ENCODE measurements at regions not wholly inside any gene's neighbourhood (a gene's known extent, or its start where the extent isn't known, plus 50 kb on each side); places are given as distances from the start of the nearest gene placed in this dataset.

GRCh38 chr11:114818382-114818781 is 140.1 kb downstream of the NXPE2 start:
- ATAC-seq, result no peak
- WGBS, 2 donors (ENCODE audit: low coverage in 1 of 2), result 22 to 43% methylated on average over 4 to 6 of the region's 6 CpGs
- Histone ChIP-seq H3K9me3 (no peaks in the 10 kb centered on the region), H3K4me1 (no peaks in the 10 kb centered on the region), H3K4me3 (no peak overlapping the region), H3K27ac (no peak overlapping the region), H3K36me3 (no peaks in the 10 kb centered on the region), H3K27me3 (peaks cover 13% of the 10 kb centered on the region)
- TF ChIP-seq, protein P1, sequence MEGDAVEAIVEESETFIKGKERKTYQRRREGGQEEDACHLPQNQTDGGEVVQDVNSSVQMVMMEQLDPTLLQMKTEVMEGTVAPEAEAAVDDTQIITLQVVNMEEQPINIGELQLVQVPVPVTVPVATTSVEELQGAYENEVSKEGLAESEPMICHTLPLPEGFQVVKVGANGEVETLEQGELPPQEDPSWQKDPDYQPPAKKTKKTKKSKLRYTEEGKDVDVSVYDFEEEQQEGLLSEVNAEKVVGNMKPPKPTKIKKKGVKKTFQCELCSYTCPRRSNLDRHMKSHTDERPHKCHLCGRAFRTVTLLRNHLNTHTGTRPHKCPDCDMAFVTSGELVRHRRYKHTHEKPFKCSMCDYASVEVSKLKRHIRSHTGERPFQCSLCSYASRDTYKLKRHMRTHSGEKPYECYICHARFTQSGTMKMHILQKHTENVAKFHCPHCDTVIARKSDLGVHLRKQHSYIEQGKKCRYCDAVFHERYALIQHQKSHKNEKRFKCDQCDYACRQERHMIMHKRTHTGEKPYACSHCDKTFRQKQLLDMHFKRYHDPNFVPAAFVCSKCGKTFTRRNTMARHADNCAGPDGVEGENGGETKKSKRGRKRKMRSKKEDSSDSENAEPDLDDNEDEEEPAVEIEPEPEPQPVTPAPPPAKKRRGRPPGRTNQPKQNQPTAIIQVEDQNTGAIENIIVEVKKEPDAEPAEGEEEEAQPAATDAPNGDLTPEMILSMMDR (IDR thresholded peaks at IDR 0.05), result no peak
- TF ChIP-seq POLR2AphosphoS5 (IDR thresholded peaks at IDR 0.05), result no peak
- TF ChIP-seq EP300 (IDR thresholded peaks at IDR 0.05), result no peak
- TF ChIP-seq POLR2A (IDR thresholded peaks at IDR 0.05), result no peak

GRCh38 chr11:114819028-114819427 is 140.7 kb downstream of the NXPE2 start:
- 56 to 80% methylated on average over 3 to 4 of the region's 4 CpGs for WGBS, 2 donors (ENCODE audit: low coverage in 1 of 2)
- Histone ChIP-seq H3K9me3 (no peaks in the 10 kb centered on the region), H3K4me1 (no peaks in the 10 kb centered on the region), H3K27ac (no peak overlapping the region), H3K36me3 (no peaks in the 10 kb centered on the region), H3K4me3 (no peak overlapping the region), H3K27me3 (peaks cover 13% of the 10 kb centered on the region)
- TF ChIP-seq EP300 (IDR thresholded peaks at IDR 0.05), result no peak
- TF ChIP-seq, protein P1 (IDR thresholded peaks at IDR 0.05), result no peak
- TF ChIP-seq POLR2AphosphoS5 (IDR thresholded peaks at IDR 0.05), result no peak
- TF ChIP-seq POLR2A (IDR thresholded peaks at IDR 0.05), result no peak
- no peak for ATAC-seq

DNA sequence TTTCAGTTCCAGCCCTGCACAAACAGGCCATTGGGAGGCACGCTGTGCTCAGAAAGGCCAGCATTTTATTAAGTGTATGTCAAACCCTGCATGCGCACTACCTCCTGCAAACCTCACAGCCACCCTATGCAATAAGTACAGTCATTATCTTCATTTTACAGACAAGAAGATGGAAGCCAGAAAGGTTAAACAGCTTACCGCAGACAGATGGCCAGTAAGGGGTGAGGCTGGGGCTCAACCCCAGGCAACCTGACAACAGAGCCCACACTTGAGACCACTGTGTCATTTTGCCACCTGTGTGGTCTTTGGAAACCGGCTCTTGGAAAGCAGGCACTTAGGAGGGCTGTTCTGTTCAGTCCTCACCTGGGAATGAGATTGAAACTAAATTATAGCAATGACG is 142.3 kb downstream of the NXPE2 start:
- TF ChIP-seq, protein P1 (IDR thresholded peaks at IDR 0.05), result no peak
- TF ChIP-seq POLR2AphosphoS5 (IDR thresholded peaks at IDR 0.05) (no peak), POLR2A (IDR thresholded peaks at IDR 0.05) (no peak), EP300 (IDR thresholded peaks at IDR 0.05) (no peak)
- H3K36me3 ChIP-seq, result no peaks in the 10 kb centered on the region
- H3K27ac ChIP-seq, result no peak overlapping the region
- H3K4me3 ChIP-seq, result no peak overlapping the region
- no peak for ATAC-seq
- H3K27me3 ChIP-seq, result peaks cover 13% of the 10 kb centered on the region
- no peaks in the 10 kb centered on the region for H3K4me1 ChIP-seq
- peaks cover 0 to 4% (median 0%) of the 10 kb centered on the region in 3 donors for H3K9me3 ChIP-seq
- WGBS, 2 donors (ENCODE audit: low coverage in 1 of 2), result 53 to 95% methylated on average over 2 to 4 of the region's 5 CpGs

GRCh38 chr11:114821621-114822412 is 143.5 kb downstream of the NXPE2 start:
- TF ChIP-seq, protein P1 (IDR thresholded peaks at IDR 0.05), result no peak
- TF ChIP-seq POLR2AphosphoS5 (IDR thresholded peaks at IDR 0.05) (no peak), EP300 (IDR thresholded peaks at IDR 0.05) (no peak)
- H3K27me3 ChIP-seq, result peaks cover 13% of the 10 kb centered on the region
- H3K4me1 ChIP-seq, result no peaks in the 10 kb centered on the region
- ATAC-seq, result peak; percentile 39
- no peak overlapping the region for H3K4me3 ChIP-seq
- H3K9me3 ChIP-seq, result peaks cover 0 to 4% (median 0%) of the 10 kb centered on the region in 3 donors
- no peaks in the 10 kb centered on the region for H3K36me3 ChIP-seq
- H3K27ac ChIP-seq, result no peak overlapping the region
- WGBS, 2 donors (ENCODE audit: low coverage in 1 of 2), result 74 to 86% methylated on average over 6 to 9 of the region's 11 CpGs

GRCh38 chr11:114826910-114827442 is 148.6 kb downstream of the NXPE2 start:
- ATAC-seq, result no peak
- H3K36me3 ChIP-seq, result no peaks in the 10 kb centered on the region
- no peak for TF ChIP-seq POLR2AphosphoS5 (IDR thresholded peaks at IDR 0.05)
- TF ChIP-seq, protein P1 (IDR thresholded peaks at IDR 0.05), result no peak
- no peak for TF ChIP-seq EP300 (IDR thresholded peaks at IDR 0.05)
- TF ChIP-seq POLR2A (IDR thresholded peaks at IDR 0.05), result no peak
- no peaks in the 10 kb centered on the region for H3K4me1 ChIP-seq
- no peak overlapping the region for H3K4me3 ChIP-seq
- no peaks in the 10 kb centered on the region for H3K27me3 ChIP-seq
- no peak overlapping the region for H3K27ac ChIP-seq
- 71 to 78% methylated on average over 6 to 7 of the region's 7 CpGs for WGBS, 2 donors (ENCODE audit: low coverage in 1 of 2)
- H3K9me3 ChIP-seq, result peaks cover 0 to 4% (median 0%) of the 10 kb centered on the region in 3 donors
